Natural killer cell (primary cell): ENCODE measurements at regions not wholly inside any gene's neighbourhood (a gene's known extent, or its start where the extent isn't known, plus 50 kb on each side); places are given as distances from the start of the nearest gene placed in this dataset.

Source experiments
- ATAC-seq, 3 donors: fragments of 150-1000 bp in 2 of 3; fragments of 200-7000 bp in 1 of 3; cut with Tn5 transposase; 1 replicate in 1 of 3; 2 replicates in 2 of 3; pipeline ENCODE4 v1.10.0; 2021; ENCODE audit warnings: mild to moderate bottlenecking in 2 of 3, moderate library complexity in 2 of 3
- DNase-seq, 2 donors: peaks; one replicate each; pipeline versions ENCODE4 v3.0.0 to v3.0.0-alpha.2; 2013 to 2021; ENCODE audit warnings: mixed read lengths in 1 of 2
- H3K27ac ChIP-seq: one replicate; pipeline ENCODE4 v1.5.1; 2013; ENCODE audit warnings: mild to moderate bottlenecking, low read length
- H3K27me3 ChIP-seq: one replicate; pipeline ENCODE4 v1.6.1; 2013; ENCODE audit warnings: low read length; ENCODE audit not compliant: control insufficient read depth, insufficient read depth
- H3K36me3 ChIP-seq: one replicate; pipeline ENCODE4 v1.6.1; 2013; ENCODE audit warnings: low read length; ENCODE audit not compliant: control insufficient read depth, insufficient read depth
- H3K4me1 ChIP-seq: one replicate; pipeline ENCODE4 v1.6.1; 2013; ENCODE audit warnings: low read length; ENCODE audit not compliant: control insufficient read depth, insufficient read depth
- H3K4me3 ChIP-seq: one replicate; pipeline ENCODE4 v1.5.1; 2013; ENCODE audit warnings: low read length
- H3K9me3 ChIP-seq: one replicate; pipeline ENCODE4 v1.6.1; 2013; ENCODE audit warnings: low read length; ENCODE audit not compliant: control insufficient read depth, insufficient read depth
- H3K27ac Mint-ChIP-seq, 2 donors: one replicate each; pipeline ENCODE4 v1.8.0; 2022; ENCODE audit warnings: mild to moderate bottlenecking in 2 of 2, mixed read lengths in 2 of 2, moderate library complexity in 1 of 2
- H3K27me3 Mint-ChIP-seq, 2 donors: one replicate each; pipeline ENCODE4 v1.8.0; 2022; ENCODE audit warnings: low read depth in 2 of 2, mixed read lengths in 2 of 2
- H3K36me3 Mint-ChIP-seq: one replicate; pipeline ENCODE4 v1.8.0; 2022; ENCODE audit warnings: mixed read lengths
- H3K4me1 Mint-ChIP-seq, 2 donors: one replicate each; pipeline ENCODE4 v1.8.0; 2022; ENCODE audit warnings: mixed read lengths in 2 of 2
- H3K4me3 Mint-ChIP-seq: one replicate; pipeline ENCODE4 v1.8.0; 2022; ENCODE audit warnings: mild to moderate bottlenecking, moderate library complexity, mixed read lengths
- H3K9me3 Mint-ChIP-seq, 2 donors: one replicate each; pipeline ENCODE4 v1.8.0; 2022; ENCODE audit warnings: mixed read lengths in 2 of 2
- CTCF ChIP-seq: fragments of 200-600 bp; IDR thresholded peaks from one replicate; pipeline ENCODE4 v1.8.0; 2022; ENCODE audit warnings: antibody characterized with exemption
- WGBS: methylation state at CpG from one replicate; pipeline ENCODE4 v1.1.7; 2013; ENCODE audit warnings: missing lambda C conversion rate; ENCODE audit not compliant: insufficient coverage; 5-methylcytosine and 5-hydroxymethylcytosine counted together
- intact Hi-C: fragments of 100-400 bp; cut with micrococcal nuclease; formaldehyde crosslinking; loops from one replicate; pipeline ENCODE4 v1.14.2; 2022

- TF ChIP-seq CTCF: no peak
- H3K36me3 Mint-ChIP-seq: no peaks in the 10 kb centered on the region
- Histone ChIP-seq H3K27me3 (no peaks in the 10 kb centered on the region), H3K4me3 (no peak overlapping the region), H3K36me3 (no peaks in the 10 kb centered on the region), H3K9me3 (no peaks in the 10 kb centered on the region), H3K4me1 (no peaks in the 10 kb centered on the region), H3K27ac (no peak overlapping the region)
- H3K27ac Mint-ChIP-seq: no peak overlapping the region
- H3K4me1 Mint-ChIP-seq: no peaks in the 10 kb centered on the region
- no peaks in the 10 kb centered on the region for H3K27me3 Mint-ChIP-seq
- ATAC-seq (no peak), DNase-seq (no peak)
- peaks cover 2 to 3% of the 10 kb centered on the region in 2 donors for H3K9me3 Mint-ChIP-seq
- WGBS: 64% methylated on average over 1 of the region's 3 CpGs
- intact Hi-C loops: no loop called here
- H3K4me3 Mint-ChIP-seq: no peak overlapping the region
These were observed 63.3 kb upstream of the TP63 start for GRCh38 chr3:189567766-189568420.

DNA sequence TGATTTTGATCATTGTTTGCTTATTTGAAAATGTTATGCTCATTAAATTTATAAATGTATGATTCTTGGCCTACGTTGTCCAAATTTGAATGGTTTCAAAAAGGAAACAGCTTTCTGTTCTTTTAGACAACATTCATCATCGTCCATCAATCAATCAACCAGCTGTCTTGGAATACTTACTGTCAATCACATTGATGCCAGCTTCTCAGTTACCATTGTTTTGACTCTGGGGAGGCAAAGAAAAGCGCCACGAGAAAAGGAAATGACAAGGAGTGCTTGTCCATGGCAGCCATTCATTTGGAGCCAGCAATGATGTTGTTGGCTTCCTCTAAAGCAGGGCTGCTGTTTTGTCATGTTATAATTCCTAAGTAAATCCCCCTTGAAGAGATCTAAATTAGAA lies 62.2 kb upstream of the TP63 start:
- WGBS: 90% methylated on average over 4 of the region's 4 CpGs
- ATAC-seq: no peak

DNA sequence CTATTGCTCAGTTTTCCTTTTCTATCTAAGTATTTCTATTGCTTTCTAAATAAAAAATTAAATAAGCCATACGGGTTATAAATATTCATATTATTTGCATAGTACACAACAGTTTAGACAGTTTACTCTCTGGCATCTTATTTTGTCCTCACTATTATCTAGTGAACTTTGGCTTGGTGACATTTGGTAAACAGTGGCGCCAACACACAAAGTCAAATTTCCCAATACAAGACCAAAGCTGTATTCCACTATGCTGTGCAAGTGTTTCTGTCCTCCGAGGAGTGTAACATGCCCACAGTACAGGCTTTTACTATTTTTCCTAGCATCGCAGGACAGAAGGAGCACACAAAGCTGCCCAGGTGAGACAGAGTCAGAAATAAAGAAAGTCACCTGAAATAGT lies 61.7 kb upstream of the TP63 start:
- no peaks in the 10 kb centered on the region for H3K4me1 ChIP-seq
- no peaks in the 10 kb centered on the region for H3K9me3 ChIP-seq
- DNase-seq (no peak), ATAC-seq (no peak)
- no peak overlapping the region for H3K27ac Mint-ChIP-seq
- H3K27me3 Mint-ChIP-seq: no peaks in the 10 kb centered on the region
- no peak overlapping the region for H3K4me3 ChIP-seq
- H3K4me3 Mint-ChIP-seq: no peak overlapping the region
- no peaks in the 10 kb centered on the region for H3K4me1 Mint-ChIP-seq
- peaks cover 2 to 3% of the 10 kb centered on the region in 2 donors for H3K9me3 Mint-ChIP-seq
- H3K27me3 ChIP-seq: no peaks in the 10 kb centered on the region
- H3K36me3 Mint-ChIP-seq: no peaks in the 10 kb centered on the region
- intact Hi-C loops: no loop called here
- WGBS: 87% methylated on average over 3 of the region's 4 CpGs
- no peaks in the 10 kb centered on the region for H3K36me3 ChIP-seq
- no peak for TF ChIP-seq CTCF
- H3K27ac ChIP-seq: no peak overlapping the region

More for the DNA sequence above, 62.2 kb upstream of the TP63 start:
- Mint-ChIP-seq H3K27me3 (no peaks in the 10 kb centered on the region), H3K4me1 (no peaks in the 10 kb centered on the region), H3K36me3 (no peaks in the 10 kb centered on the region), H3K4me3 (no peak overlapping the region), H3K9me3 (peaks cover 2 to 3% of the 10 kb centered on the region in 2 donors), H3K27ac (no peak overlapping the region)
- Histone ChIP-seq H3K36me3 (no peaks in the 10 kb centered on the region), H3K9me3 (no peaks in the 10 kb centered on the region), H3K27me3 (no peaks in the 10 kb centered on the region), H3K4me1 (no peaks in the 10 kb centered on the region), H3K4me3 (no peak overlapping the region), H3K27ac (no peak overlapping the region)
- no peak for DNase-seq
- TF ChIP-seq CTCF: no peak
- intact Hi-C loops: no loop called here

DNA sequence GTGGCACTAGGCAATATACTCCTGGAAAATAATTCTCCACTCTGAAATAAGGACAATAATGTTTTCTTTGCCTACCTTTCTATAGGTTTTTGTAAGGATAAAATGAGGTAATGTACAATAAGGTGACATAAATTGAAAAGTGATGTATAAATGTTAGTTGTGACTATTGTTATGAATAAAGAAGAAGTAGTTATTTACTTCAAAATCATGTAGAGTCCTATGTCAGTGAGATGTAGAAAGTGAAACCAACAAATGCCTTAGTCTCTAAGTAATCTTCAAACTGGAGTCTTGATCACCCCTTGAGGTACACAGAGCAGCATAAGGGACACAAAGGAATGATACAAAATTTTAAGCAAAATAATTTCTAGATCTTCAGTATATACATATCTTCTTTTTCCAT lies 60.3 kb upstream of the TP63 start:
- no peak for TF ChIP-seq CTCF
- no peak overlapping the region for H3K27ac ChIP-seq
- Mint-ChIP-seq H3K4me3 (no peak overlapping the region), H3K36me3 (no peaks in the 10 kb centered on the region), H3K9me3 (peaks cover 0 to 2% of the 10 kb centered on the region in 2 donors), H3K4me1 (no peaks in the 10 kb centered on the region), H3K27me3 (no peaks in the 10 kb centered on the region), H3K27ac (no peak overlapping the region)
- H3K4me3 ChIP-seq: no peak overlapping the region
- DNase-seq (peak in 1 of 2 donors; percentile 13), ATAC-seq (no peak)
- intact Hi-C loops: no loop called here
- no peaks in the 10 kb centered on the region for H3K36me3 ChIP-seq
- no peaks in the 10 kb centered on the region for H3K9me3 ChIP-seq
- no peaks in the 10 kb centered on the region for H3K27me3 ChIP-seq
- H3K4me1 ChIP-seq: no peaks in the 10 kb centered on the region
